B cell (primary cell): ENCODE measurements at regions not wholly inside any gene's neighbourhood (a gene's known extent, or its start where the extent isn't known, plus 50 kb on each side); places are given as distances from the start of the nearest gene placed in this dataset.

Experiments used
- CTCF ChIP-seq: fragments of 200-600 bp; IDR thresholded peaks from one replicate; pipeline ENCODE4 v1.8.0; 2022; ENCODE audit warnings: antibody characterized with exemption, mild to moderate bottlenecking
- EZH2 ChIP-seq: IDR thresholded peaks from 2 replicates; pipeline ENCODE4 v1.6.1; 2012; ENCODE audit warnings: borderline replicate concordance, low read depth, mild to moderate bottlenecking, moderate library complexity, low read length; ENCODE audit not compliant: insufficient read depth, poor library complexity, severe bottlenecking

- TF ChIP-seq CTCF, result no peak
- TF ChIP-seq EZH2, result no peak
Observed at GRCh38 chr13:67986234-67986633, 756.1 kb upstream of the PCDH9 start.
